ENCODE measurements at regions not wholly inside any gene's neighbourhood (a gene's known extent, or its start where the extent isn't known, plus 50 kb on each side); places are given as distances from the start of the nearest gene placed in this dataset.
A peak's percentile ranks its signal among the peaks of the same experiment; 100 is the strongest.

DNA sequence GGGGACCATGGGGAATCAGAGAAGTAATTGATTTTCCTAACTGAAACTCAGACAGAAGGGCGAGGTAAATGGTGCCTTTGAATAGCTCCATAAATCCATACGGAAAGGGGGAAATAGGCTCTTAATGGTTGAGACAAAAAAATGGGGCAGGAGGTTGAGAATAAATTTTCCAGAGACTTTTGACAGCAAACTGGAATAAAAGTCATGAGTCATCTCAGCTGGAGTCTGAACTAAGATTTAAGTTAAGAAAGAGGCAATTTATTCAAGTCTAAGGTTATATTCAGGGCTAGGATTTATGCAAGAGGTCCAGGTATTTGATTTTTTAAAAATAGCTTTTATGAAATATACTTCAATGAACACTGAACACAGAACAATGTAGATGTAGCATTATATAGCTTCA, 238.7 kb upstream of the RORA start:
- no peak for DNase-seq

DNA sequence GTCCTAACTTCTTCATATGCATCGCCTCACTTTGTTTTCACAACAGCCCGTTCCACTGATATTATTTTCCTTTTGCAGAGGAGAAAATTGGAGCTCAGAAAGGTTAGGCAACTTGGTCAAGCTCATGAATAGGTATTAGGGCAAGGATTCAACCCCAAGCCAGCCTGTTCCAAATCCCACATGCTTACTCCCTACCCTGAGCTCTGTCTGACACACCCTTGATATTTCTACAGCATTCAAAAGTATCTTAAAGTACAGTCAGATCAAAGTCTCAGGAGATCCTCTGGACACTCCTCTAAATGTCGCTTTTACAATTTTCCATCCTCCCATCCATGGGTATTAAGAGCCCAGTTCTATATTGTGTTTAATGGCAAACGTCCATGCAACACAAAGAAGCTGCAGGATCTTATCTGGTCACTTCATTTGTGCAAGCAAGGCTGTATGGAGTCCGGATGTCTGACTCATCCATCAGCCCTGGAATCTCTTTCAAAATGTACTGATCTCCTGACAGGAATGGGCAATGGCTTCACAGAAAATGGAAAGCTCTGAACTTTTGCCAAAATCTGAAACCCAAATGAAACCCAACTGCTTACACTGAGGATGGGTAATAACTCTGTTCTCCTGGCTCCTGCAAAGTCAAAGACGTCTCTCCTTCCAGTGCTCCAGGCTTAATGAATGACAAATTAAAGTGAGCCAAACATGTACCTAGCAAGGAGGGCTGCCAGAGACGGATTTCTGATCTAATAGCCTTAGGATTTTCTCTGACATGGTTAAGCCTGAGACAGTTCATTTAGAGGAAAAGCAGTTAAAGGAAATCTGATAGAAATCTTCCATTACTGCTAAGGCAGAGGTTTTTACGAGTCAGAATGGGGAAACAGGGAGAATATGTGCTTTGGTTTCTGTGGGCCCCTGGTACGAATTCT, 230.9 kb upstream of the RORA start:
- no peak for DNase-seq

DNA sequence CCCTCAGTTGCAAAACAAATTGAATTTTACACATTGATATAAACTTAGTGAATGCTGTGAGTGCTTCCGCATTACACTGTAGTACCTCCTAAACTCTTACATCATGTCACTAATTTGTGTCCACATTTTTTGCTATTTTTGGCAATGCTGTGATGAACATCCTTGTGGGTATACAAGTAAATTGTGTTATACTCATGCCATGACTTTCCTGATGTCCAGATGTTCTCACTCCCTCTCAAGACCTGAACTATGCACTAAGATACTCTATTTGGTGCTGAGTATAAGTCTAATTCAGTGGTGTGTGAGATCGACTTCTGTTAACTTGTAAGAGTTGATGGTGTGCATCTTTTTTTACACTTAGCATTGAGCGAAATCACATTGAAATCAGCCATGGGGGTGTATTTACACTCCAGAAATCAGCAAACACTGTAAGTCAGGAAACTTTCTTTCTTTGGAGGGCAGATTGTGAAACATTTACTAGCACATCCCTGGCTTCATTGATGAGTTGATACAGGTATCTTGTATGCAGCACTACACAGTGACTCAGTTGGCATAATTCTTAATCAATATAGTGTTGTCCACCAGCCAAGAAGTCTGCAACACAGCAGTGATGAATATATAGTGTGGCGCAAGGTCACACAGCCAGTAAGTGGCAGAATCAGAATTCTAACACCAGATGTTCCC, 228.1 kb upstream of the RORA start:
- DNase-seq = no peak

DNA sequence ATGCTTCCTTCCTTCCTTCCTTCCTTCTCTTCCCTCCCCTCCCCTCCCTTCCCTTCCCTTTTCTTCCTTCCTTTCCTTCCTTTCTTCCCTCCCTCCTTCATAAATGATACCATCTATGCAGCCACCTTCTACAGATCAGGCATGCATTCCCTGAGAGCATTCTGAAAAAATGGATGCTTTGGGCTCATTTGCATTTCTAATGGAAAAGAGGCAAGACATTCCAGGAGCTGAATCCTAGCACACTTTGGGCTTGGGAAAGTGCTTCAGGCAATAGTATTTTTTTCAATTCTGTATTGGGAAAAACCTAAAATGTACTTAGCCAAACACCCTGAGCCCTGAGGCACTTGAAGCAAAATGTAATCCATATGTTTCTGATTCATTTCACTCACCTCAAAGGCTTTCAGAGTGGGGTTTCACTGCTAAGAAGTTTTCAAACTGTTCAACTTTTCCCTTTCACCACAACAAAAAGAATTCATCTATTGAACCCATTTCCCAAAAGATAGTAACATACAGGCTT, 220.1 kb upstream of the RORA start:
- DNase-seq = no peak

DNA sequence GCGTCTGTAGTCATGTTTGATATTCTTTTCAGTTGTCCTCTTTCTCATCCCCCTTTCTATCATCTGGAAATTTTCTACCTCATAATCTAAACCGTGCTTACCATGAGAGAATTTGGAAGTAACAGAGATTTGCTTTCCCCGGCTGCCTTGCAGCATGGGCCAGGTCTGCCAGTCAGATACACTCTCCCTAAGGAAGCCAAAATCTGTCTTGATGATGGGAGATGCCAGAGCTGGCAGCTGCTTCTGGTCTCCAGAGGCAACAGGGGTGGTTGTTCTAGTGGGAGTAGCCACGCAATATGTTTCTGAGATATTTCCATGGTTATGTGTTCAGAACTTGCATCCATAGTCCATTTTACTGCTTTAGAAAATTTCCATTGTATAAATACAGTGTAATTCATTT, 218.9 kb upstream of the RORA start:
- DNase-seq = no peak

DNA sequence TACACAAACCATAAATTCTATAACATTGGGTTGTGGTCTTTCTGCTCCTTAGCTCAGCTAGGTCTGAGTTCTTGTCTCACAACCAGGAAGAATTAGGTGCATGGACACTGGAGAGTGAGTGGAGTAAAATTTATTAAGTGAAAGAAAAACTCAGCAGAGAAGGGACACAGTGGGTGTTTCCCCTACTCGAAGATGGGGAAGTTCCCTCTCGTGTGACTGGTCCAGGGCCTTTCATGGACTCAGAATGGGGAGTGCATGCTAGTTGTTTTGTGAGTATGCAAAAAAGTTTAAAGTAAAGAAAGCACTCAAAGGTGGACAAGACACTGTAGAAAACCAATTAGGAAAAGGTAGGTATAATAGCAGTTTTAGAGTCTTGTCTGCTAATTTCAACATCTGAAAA, 215.5 kb upstream of the RORA start:
- no peak for DNase-seq

DNA sequence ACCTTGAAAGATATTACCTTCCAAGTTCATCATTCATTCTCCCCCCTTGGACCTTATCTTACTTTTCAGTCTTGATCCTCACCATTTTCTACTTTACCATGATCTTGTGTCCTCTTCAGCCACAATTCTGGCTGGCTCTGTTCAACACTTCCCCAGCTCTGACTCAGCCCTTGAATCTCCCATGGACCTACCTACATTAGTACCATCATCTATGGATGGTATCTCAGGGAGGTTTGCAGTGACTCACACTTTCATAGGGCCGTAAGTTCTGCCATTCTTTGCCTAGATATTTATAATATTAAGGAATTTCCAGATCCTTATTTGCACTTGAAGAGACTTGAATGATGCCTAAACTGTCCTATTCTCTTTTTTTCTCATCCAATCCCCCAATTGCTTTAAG, 213.7 kb upstream of the RORA start:
- DNase-seq = no peak

DNA sequence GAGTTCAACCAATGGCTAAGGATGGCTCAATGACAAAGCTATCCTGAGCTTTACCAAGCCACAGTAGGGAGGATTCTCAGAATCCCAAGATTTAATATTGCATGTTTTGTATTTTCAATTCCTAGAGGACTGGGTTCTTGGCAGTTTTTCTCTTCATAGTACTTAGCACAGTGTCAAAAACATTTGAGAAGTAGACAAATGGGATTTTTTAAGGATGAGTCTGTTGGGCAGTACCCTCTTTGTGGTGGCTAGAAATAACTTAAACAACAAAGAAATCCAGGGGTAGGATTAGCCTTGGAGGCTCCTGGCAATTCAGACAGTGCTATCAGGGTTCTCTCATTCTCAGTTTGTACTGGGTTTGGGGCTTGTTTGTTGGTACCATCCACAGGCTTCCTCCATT, 212.8 kb upstream of the RORA start:
- DNase-seq = no peak

DNA sequence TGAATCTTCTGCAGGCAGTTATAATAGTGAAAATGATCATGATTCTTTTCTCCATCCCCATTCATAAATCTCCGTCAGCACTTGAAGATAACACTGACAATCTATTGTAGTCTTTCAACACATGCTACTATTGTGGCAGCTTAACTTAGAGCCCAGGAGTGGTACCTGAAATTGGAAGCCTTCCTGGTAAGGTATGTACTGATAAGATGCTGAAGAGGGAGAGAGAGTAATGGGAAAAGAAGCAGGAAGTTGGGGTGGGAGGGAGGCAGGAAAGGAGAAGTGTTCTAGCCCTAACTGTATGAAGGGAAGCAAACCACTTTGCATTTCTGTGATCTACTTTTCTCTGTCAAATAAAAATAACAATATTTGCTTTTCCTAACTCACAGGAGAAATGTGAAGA, 197.4 kb upstream of the RORA start:
- peak; percentile 1 for DNase-seq

DNA sequence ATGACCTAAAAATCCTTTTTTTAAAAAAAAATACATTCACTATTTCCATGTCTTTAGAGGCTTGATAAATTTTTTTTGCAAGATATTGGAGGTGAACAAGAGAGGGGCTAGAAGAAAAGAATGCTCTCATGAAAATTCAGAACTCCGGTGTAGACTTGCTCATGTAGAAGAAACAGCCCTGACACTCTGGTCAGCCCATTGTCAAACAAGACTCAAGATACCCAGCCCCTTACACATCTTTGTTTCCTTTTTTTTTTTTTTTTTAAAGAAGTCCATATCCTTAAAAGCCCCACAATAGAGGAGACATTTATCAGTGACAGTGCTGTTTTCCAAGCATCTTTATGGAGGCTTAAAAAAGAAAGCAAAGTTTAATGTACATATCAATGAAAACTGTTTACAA, 196.8 kb upstream of the RORA start:
- no peak for DNase-seq

DNA sequence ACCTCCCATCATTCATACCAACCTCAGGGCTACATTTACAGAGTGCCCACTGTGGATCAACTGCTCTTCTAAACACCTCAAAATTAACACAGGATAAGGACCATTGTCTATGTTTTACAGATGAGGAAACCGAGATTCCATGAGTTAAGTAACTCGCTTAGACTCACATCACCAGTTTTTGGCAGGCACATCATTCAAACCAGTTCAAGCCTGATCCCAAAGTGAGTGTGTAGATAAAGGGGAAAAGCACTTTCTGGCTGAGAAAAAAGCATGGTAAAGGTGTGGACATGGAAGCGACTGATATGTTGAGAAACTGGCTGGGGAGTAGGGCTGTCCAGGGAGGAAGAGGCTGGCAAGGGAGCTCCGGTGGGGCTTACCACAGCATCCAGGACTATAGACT, 193.7 kb upstream of the RORA start:
- DNase-seq = no peak

DNA sequence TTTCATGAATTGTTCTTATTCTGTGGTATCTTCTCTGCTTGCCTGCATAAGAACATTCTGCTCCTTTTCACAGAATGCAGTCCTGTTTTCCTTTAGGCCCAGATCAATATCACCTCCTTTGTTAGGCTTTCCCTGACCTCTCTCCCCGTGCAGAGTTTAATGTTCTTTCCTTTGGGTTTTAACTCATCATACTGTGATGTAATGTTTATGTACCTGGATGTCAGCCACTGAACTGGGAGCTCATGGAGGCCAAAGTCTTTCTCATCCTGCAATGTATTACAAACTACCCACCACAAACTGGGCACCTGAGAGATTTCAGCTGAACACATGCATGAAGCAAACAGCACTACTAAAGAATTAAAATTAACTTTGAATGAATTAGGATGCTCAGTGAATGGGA, 192.8 kb upstream of the RORA start:
- DNase-seq = no peak

DNA sequence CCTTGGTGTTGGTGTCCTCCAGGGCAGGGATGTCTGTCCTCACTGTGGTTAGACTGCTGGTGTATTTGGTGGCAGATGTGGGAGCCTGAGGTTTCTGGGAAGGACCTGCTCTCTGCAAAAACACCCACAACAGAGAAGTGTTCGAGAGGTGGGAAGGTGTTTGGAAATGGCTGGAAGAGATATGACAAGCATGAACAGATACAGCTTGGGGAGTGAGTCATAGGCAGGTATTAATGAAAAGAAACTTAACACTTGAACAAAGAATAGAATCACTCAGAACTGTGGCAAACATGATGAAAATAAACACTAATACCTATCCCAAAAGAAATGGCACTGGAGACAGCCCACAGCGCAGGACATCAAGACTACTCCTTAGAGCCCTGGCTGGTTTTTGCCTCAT, 192.4 kb upstream of the RORA start:
- no peak for DNase-seq

DNA sequence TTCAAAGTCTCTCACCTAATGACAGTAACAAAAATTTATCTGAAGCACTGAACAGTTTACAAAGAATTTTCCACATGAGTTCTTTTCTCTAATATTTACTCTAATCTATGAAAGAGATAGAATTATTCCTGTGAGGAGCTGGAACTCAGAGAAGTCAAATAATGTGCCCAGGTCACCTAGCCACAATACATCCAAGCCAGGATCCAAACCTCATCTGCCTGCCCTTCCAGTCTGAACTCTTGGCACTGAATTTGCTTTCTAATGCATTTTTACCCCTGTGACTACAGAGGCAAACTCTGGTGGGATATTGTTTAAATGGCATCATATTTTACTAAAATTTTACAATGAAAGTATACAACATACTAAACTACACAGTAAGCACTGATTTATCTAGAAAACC, 191.4 kb upstream of the RORA start:
- DNase-seq = no peak

DNA sequence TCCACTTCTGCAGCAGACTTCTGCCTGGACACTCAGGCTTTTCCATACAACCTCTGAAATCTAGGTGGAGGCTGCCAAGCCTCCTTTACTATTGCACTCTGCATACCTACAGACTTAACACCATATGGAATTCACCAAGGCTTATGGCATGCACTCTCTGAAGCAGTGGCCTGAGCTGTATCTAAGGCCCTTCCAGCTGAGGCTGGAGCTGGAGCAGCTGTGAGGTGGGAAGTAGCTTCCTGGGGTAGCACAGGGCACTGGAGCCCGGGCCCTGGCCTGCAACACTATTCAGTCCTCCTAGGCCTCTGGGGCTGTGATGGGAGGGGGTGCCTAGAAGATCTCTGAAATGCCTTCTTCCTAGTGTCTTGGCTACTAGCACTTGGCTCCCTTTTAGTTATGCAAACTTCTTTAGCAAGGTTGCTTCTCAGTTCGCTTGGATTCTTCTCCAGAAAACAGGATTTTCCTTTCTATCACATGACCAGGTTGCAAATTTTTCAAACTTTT, 186.6 kb upstream of the RORA start:
- no peak for DNase-seq

DNA sequence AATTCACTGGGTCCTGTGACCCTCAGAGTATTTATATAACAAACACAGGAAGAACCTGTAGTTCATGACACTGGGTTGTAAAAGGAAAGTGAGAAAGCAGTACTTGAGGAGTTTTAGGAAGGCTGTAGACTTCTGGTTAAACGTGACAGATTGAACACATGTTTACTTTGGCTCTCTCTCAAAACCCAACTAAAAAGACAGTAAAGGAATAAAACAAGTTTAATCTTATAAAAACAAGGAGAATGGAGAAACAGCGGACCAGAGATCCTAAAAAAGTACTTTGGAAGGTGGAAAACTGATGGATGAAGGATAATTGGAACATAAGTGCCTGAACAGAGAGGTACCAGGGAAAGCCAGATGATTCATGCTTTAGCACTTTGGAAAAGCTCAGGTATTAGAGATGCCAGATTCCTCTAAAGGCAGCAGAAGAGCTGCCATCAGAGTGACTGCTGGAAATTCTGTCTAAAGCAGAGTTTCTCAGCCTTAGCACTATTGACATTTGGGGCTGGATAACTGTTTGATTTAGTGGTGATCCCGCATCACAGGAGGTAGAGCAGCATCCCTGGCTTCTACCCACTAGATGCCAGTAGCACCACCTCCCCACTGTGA, 182.9 kb upstream of the RORA start:
- DNase-seq = no peak

DNA sequence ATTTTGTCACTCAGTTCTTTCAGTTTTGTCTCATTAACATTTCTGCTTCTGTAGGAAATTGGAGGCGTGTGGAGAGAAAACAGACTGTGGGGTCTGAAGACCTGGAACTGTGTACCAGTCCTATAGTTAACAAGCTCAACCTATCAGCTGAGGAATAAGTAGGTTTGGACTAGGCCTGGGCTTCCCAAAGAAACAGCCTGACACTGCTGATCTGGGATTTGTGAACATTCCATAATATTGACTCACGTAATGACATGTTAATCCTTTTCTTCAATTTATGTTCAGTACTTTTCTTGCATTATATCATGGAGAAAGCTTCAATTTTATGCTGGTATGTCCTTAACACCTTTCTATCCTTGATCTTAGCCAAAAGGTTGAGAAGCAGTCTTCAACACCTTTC, 181.6 kb upstream of the RORA start:
- DNase-seq = no peak

DNA sequence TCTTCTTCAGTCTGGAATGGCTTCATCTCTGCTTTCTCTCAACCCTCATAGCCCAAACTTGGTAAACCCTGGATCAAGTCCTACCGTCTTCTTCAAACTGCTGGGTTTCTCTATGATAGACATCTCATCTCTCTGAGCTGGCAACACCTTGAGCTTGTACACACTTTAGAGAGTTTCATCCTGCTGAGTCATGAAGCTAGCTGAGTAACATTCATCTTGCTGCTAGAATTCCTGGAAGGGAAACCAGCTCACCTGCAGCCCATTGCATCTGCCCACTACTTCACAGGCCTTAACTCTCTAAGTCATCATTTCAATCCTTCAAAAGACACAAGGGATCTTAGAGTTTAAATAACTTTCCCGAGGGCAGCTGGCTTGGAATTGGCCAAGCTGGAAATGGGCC, 175.5 kb upstream of the RORA start:
- DNase-seq = no peak

DNA sequence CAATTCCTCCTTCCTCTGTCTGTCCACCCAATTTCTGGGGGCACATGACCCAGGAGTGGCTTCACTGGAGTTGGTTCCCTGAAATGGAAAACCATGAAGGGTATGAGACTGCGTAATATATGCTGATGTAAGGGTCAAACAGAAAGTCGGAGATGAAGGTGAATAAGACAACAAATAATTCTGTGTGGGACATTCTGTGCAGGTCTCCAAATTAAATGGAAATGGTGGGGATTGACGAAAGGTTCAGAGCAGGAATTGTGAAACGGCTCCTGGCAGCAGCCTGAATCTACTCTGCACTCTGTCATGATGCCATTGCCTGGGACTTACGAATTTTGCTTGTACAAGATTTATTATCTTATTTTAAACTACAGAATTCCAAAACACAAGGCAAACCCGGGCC, 174.8 kb upstream of the RORA start:
- no peak for DNase-seq

DNA sequence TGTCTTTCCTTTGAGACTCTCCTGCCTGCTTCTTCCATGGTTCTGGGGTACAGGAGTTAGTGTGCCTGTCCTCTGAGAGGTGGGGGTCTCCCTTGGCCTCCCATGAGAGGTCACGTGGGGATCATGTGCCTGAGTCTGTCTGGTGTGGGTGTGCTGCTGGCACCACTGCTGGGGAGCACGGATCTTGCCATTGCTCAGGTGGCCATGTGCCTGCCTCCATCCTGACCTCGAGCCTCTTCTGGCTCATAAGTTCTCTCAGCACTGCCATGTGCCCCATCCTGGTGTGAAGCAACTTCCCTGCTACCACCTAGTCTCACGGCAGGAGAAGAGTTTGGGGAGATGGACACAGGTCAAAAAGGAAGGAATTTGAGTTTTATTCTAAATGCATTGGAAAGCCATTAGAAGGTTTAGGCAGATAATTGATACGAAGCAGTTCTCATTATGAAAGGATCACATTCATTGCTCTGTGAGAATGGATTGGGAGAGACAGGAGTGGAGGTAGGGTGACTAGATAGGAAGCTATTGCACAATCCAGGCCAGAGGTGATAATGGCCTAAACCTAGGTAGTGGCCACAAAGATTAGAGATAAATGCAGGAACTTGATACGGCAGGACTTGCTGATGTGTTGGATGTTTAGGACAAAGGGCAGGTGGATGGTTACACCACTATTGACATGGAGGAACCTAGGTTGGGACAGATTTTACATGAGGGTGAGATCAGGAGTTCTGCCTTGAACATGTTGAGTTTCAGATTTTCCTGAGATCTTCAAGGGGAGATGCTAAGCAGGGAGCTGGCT, 173.0 kb upstream of the RORA start:
- DNase-seq = no peak

DNA sequence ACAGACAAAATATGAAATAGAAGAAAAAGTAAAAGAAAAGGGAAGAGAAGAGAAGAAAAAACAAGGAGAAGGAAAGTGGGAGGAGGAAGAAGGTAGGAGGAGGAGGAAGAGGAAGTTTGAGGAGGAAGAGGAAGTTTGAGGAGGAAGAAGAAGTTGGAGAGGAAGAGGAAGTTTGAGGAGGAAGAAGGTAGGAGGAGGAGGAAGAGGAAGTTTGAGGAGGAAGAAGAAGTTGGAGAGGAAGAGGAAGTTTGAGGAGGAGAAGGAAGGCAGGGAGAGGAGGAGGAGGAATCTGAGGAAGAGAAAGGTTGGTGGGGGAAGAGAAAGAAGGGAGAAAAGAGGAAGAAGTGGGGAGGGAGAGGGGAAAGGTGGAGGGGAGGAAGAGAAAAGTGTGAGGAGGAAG, 169.2 kb upstream of the RORA start:
- DNase-seq = no peak

DNA sequence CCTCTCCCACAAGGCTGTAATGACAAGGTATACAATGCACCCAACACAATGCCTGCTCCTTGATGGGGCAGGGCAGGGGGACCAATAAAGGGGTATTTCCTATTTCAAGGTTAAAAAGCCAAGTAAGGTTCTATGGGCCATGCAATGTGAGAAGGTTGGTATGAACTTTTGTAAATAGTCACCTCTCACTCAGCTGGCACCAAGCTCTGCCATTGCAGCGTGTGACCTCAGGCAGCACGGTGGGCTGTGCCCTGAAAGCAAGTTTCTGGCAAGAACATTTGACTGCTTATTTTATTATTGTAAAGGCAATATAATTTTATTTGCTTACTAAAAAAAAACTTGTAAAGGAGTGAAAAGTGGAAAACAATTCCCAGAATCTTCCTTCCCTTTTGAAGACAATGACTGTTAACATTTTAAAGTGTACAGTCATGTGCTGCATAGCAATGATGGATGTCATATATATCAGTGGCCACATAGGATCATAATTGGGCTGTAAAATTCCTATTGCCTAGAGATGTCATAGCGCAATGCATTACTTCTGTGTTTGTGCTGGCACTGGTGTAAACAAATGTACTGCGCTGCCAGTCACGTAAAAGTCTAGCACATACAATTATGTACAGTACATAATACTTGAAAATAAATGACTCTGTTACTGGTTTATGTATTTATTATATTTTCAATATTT, 167.3 kb upstream of the RORA start:
- DNase-seq = no peak
